IMR-90 (cell line): ENCODE measurements at regions not wholly inside any gene's neighbourhood (a gene's known extent, or its start where the extent isn't known, plus 50 kb on each side); places are given as distances from the start of the nearest gene placed in this dataset.

ENCODE experiments used
- ATAC-seq: fragments of 200-7000 bp; cut with Tn5 transposase; 2 replicates; pipeline ENCODE4 v1.9.1; 2020; ENCODE audit warnings: low read depth, mild to moderate bottlenecking, moderate library complexity
- BruUV-seq: library from RNA; stranded (reverse); fragments of 400-500 nt; replicated peaks from 2 replicates; lab custom pipeline; 2021; lab: Mats Ljungman, UMichigan
- CTCF ChIA-PET: fragments of 300-600 bp; formaldehyde crosslinking; extraction: SDS; loops from one replicate; lab custom pipeline; 2021; ENCODE audit warnings: antibody characterized with exemption; lab: Yijun Ruan, JAX
- POLR2A ChIA-PET: fragments of 300-600 bp; sonication (Branson Sonifier 250); formaldehyde crosslinking; loops from one replicate; lab custom pipeline; 2022; ENCODE audit warnings: antibody characterized with exemption; ENCODE audit not compliant: unreplicated experiment; lab: Charles Lee
- DNase-seq: peaks from one replicate; pipeline ENCODE4 v3.0.0; 2013
- H2AFZ ChIP-seq: replicated peaks from 2 replicates; pipeline ENCODE3; 2013; ENCODE audit warnings: low read length, mild to moderate bottlenecking; ENCODE audit not compliant: poor library complexity
- H2AK5ac ChIP-seq: 2 replicates; pipeline ENCODE4 v1.6.1; 2013; ENCODE audit warnings: low read depth, low read length, inconsistent platforms
- H2AK9ac ChIP-seq: replicated peaks from 2 replicates; pipeline ENCODE3; 2013; ENCODE audit warnings: mild to moderate bottlenecking, low read depth, low read length, moderate library complexity; ENCODE audit not compliant: poor library complexity
- H2BK120ac ChIP-seq: 2 replicates; pipeline ENCODE4 v1.6.1; 2013; ENCODE audit warnings: low read depth, low read length, inconsistent platforms
- H2BK15ac ChIP-seq: 3 replicates; pipeline ENCODE4 v1.6.1; 2013; ENCODE audit warnings: low read depth, low read length, inconsistent platforms
- H2BK20ac ChIP-seq: 2 replicates; pipeline ENCODE4 v1.6.1; 2013; ENCODE audit warnings: low read depth, mild to moderate bottlenecking, inconsistent platforms, low read length, moderate library complexity
- H2BK5ac ChIP-seq: 2 replicates; pipeline ENCODE4 v1.6.1; 2013; ENCODE audit warnings: mild to moderate bottlenecking, low read depth, low read length, inconsistent platforms; ENCODE audit not compliant: poor library complexity, severe bottlenecking
- H3K14ac ChIP-seq: replicated peaks from 2 replicates; pipeline ENCODE4 v1.6.1; 2013; ENCODE audit warnings: low read depth, low read length, inconsistent platforms
- H3K18ac ChIP-seq: 2 replicates; pipeline ENCODE4 v1.6.1; 2013; ENCODE audit warnings: low read depth, low read length, control low read depth
- H3K23ac ChIP-seq: 2 replicates; pipeline ENCODE4 v1.6.1; 2013; ENCODE audit warnings: low read depth, low read length, inconsistent platforms
- H3K27ac ChIP-seq: 2 replicates; pipeline ENCODE4 v1.5.1; 2013; ENCODE audit warnings: mild to moderate bottlenecking, control low read depth, low read length; ENCODE audit not compliant: insufficient read depth
- H3K27me3 ChIP-seq: 2 replicates; pipeline ENCODE4 v1.6.1; 2013; ENCODE audit warnings: low read length; ENCODE audit not compliant: control insufficient read depth, insufficient read depth
- H3K36me3 ChIP-seq: 2 replicates; pipeline ENCODE4 v1.6.1; 2013; ENCODE audit warnings: low read length, mixed read lengths; ENCODE audit not compliant: control insufficient read depth, insufficient read depth
- H3K4ac ChIP-seq: 2 replicates; pipeline ENCODE4 v1.6.1; 2013; ENCODE audit warnings: low read depth, low read length, inconsistent platforms
- H3K4me1 ChIP-seq: 2 replicates; pipeline ENCODE4 v1.6.1; 2013; ENCODE audit warnings: low read length, mixed read lengths; ENCODE audit not compliant: control insufficient read depth, insufficient read depth
- H3K4me2 ChIP-seq: 2 replicates; pipeline ENCODE4 v1.6.1; 2013; ENCODE audit warnings: low read depth, mild to moderate bottlenecking, control low read depth, low read length, moderate library complexity
- H3K4me3 ChIP-seq: 2 replicates; pipeline ENCODE4 v1.5.1; 2013; ENCODE audit warnings: low read depth, mild to moderate bottlenecking, control low read depth, low read length, moderate library complexity; ENCODE audit not compliant: insufficient read depth
- H3K56ac ChIP-seq: 2 replicates; pipeline ENCODE4 v1.6.1; 2013; ENCODE audit warnings: low read length, inconsistent platforms; ENCODE audit not compliant: insufficient read depth; ENCODE audit errors: extremely low read depth
- H3K79me1 ChIP-seq, 2 experiments: 2 replicates each; pipeline ENCODE4 v1.6.1; 2013; ENCODE audit warnings: low read length in 2 of 2, inconsistent platforms in 1 of 2, low read depth in 1 of 2
- H3K9ac ChIP-seq: 2 replicates; pipeline ENCODE4 v1.6.1; 2013; ENCODE audit warnings: low read depth, low read length, control low read depth
- H3K9me1 ChIP-seq: 2 replicates; pipeline ENCODE4 v1.6.1; 2013; ENCODE audit warnings: low read length, inconsistent platforms; ENCODE audit not compliant: insufficient read depth
- H3K9me3 ChIP-seq: 2 replicates; pipeline ENCODE4 v1.6.1; 2013; ENCODE audit warnings: low read length; ENCODE audit not compliant: control insufficient read depth, insufficient read depth
- H4K20me1 ChIP-seq: 2 replicates; pipeline ENCODE4 v1.6.1; 2013; ENCODE audit warnings: low read length, inconsistent platforms; ENCODE audit not compliant: insufficient read depth
- H4K5ac ChIP-seq: 2 replicates; pipeline ENCODE4 v1.6.1; 2013; ENCODE audit warnings: mild to moderate bottlenecking, low read depth, low read length, control low read depth
- H4K8ac ChIP-seq, 2 experiments: 2 replicates each; pipeline ENCODE4 v1.6.1; 2013; ENCODE audit warnings: low read depth in 2 of 2, low read length in 2 of 2, control low read depth in 1 of 2, inconsistent platforms in 1 of 2
- H4K91ac ChIP-seq: 2 replicates; pipeline ENCODE4 v1.6.1; 2013; ENCODE audit warnings: low read depth, low read length, inconsistent platforms; ENCODE audit not compliant: insufficient read depth
- CEBPB ChIP-seq: IDR thresholded peaks from 2 replicates; pipeline ENCODE4 v1.6.1; 2012; ENCODE audit warnings: low read depth, low read length, improper control_type of control experiment
- MAZ ChIP-seq: IDR thresholded peaks from 2 replicates; pipeline ENCODE4 v1.6.1; 2012; ENCODE audit warnings: low read depth, mild to moderate bottlenecking, low read length, improper control_type of control experiment, moderate library complexity, borderline replicate concordance
- RAD21 ChIP-seq: IDR thresholded peaks from 2 replicates; pipeline ENCODE4 v1.6.1; 2012; ENCODE audit warnings: low read length, improper control_type of control experiment
- WGBS, 2 experiments: methylation state at CpG; one replicate each; pipeline versions ENCODE4 v1.1.5 to v1.1.7; 2013; ENCODE audit warnings: missing lambda C conversion rate in 2 of 2; ENCODE audit not compliant: insufficient read length in 1 of 2; ENCODE audit errors: extremely low coverage in 2 of 2; 5-methylcytosine and 5-hydroxymethylcytosine counted together
- dilution Hi-C: fragments of 300-500 bp; cut with HindIII; formaldehyde crosslinking; loops from one replicate; pipeline ENCODE4 v1.14.3; 2018; ENCODE audit warnings: low sequenced_read_pairs; ENCODE audit not compliant: unreplicated experiment
- in situ Hi-C: fragments of 300-500 bp; cut with MboI; formaldehyde crosslinking; loops from 3 replicates; pipeline ENCODE4 v1.14.3; 2019; ENCODE audit warnings: low sequenced_read_pairs, inconsistent platforms, mixed read lengths
- intact Hi-C: fragments of 100-400 bp; cut with micrococcal nuclease; formaldehyde crosslinking; loops from 2 replicates; pipeline ENCODE4 v1.10.0; 2022

DNA sequence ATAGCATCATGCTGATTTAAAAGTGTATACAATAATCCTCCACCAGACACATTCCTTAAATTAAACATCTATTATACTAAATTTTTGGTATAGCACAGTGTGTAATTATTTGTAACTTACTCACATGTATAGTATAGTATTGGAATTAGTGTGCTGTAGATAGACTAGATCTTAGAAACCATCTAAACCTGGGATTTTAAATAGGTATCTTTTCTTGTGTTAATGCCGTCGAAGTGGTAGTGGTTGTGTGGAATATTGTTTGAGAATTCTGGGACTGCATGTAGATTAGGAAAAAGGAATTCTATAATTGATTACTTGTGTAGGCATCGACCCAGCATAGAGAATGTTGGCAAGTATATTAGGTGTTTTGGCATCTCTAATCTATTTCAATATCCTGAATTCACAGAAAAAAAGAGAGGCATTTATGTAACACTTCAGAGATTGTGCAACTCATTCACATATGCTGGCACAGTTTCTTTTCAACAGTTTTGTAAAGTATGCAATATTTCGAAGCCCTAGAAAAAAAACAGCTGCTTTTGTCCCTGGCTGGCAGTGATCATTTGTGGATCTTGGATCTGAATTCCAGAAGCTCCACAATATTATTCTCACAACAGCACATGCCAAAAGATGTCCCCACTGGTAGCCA is 145.5 kb upstream of the AGR3 start:
- Histone ChIP-seq H2BK120ac (no peak overlapping the region), H3K9me1 (no peaks in the 10 kb centered on the region), H2BK15ac (no peak overlapping the region), H3K9me3 (no peaks in the 10 kb centered on the region; the same call in none of the 2 replicates), H4K91ac (no peak overlapping the region), H2AK9ac (no peak overlapping the region), H3K36me3 (no peaks in the 10 kb centered on the region), H2BK20ac (no peak overlapping the region), H3K27me3 (no peaks in the 10 kb centered on the region), H3K79me1 (no peaks in the 10 kb centered on the region), H4K5ac (no peak overlapping the region), H2AFZ (no peak overlapping the region), H3K27ac (no peak overlapping the region), H2AK5ac (no peak overlapping the region), H3K14ac (no peak overlapping the region), H3K4me3 (no peak overlapping the region), H3K23ac (no peak overlapping the region), H3K4me2 (no peak overlapping the region), H4K20me1 (no peaks in the 10 kb centered on the region), H3K56ac (no peak overlapping the region), H2BK5ac (no peak overlapping the region), H3K9ac (no peak overlapping the region), H3K4ac (no peak overlapping the region), H4K8ac (no peak overlapping the region), H3K18ac (no peak overlapping the region), H3K4me1 (no peaks in the 10 kb centered on the region; the same call in 1 of the 2 replicates)
- no peak for DNase-seq
- ATAC-seq: no peak
- TF ChIP-seq RAD21: no peak
- TF ChIP-seq CEBPB: peak; percentile 82
- TF ChIP-seq MAZ: no peak
- in situ Hi-C loops (no loop called here), dilution Hi-C loops (no loop called here), intact Hi-C loops (no loop called here)
- no TSS peak for BruUV-seq
- WGBS, 2 experiments: no CpG with 5 or more reads among the region's 4 CpGs
- ChIA-PET POLR2A (no interaction called here), CTCF (no interaction called here)
